Small intestine (tissue), 7 donors: ENCODE measurements at regions not wholly inside any gene's neighbourhood (a gene's known extent, or its start where the extent isn't known, plus 50 kb on each side); places are given as distances from the start of the nearest gene placed in this dataset.
"Not testable (repeated sequence)": the region's sequence is repeated elsewhere in the genome, so short reads cannot be mapped to it uniquely, and the experiment has no call there.

Experiments
- DNase-seq, 2 donors: peaks; one replicate each; pipeline versions ENCODE4 v3.0.0 to v3.0.0-alpha.2; 2013
- FAIRE-seq: peaks from 2 replicates; lab custom pipeline; 2012; peaks lifted over from hg19 to GRCh38; lab: Jason Lieb, UNC
- H3K27ac ChIP-seq, 3 donors: one replicate each; pipeline ENCODE4 v1.5.1; 2013; ENCODE audit warnings: low read length in 2 of 3, mild to moderate bottlenecking in 2 of 3, control low read depth in 1 of 3, inconsistent platforms in 1 of 3, low read depth in 1 of 3, moderate library complexity in 1 of 3
- H3K27me3 ChIP-seq, 3 donors: one replicate each; pipeline ENCODE4 v1.6.1; 2013; ENCODE audit warnings: low read length in 3 of 3, inconsistent platforms in 1 of 3; ENCODE audit not compliant: control insufficient read depth in 3 of 3, insufficient read depth in 3 of 3
- H3K36me3 ChIP-seq, 3 donors: one replicate each; pipeline ENCODE4 v1.6.1; 2013; ENCODE audit warnings: low read length in 3 of 3, inconsistent platforms in 1 of 3, low read depth in 1 of 3, mild to moderate bottlenecking in 1 of 3, moderate library complexity in 1 of 3; ENCODE audit not compliant: control insufficient read depth in 3 of 3, insufficient read depth in 2 of 3
- H3K4me1 ChIP-seq, 3 donors: one replicate each; pipeline ENCODE4 v1.6.1; 2013; ENCODE audit warnings: low read length in 2 of 3, inconsistent platforms in 1 of 3, low read depth in 1 of 3, mild to moderate bottlenecking in 1 of 3, moderate library complexity in 1 of 3; ENCODE audit not compliant: control insufficient read depth in 3 of 3, insufficient read depth in 2 of 3
- H3K4me3 ChIP-seq, 3 donors: one replicate each; pipeline ENCODE4 v1.5.1; 2013; ENCODE audit warnings: low read length in 3 of 3, control low read depth in 1 of 3, inconsistent platforms in 1 of 3, low read depth in 1 of 3, mild to moderate bottlenecking in 1 of 3, moderate library complexity in 1 of 3
- H3K9me3 ChIP-seq, 2 donors: one replicate each; pipeline ENCODE4 v1.6.1; 2013; ENCODE audit warnings: low read depth in 1 of 2, low read length in 1 of 2; ENCODE audit not compliant: control insufficient read depth in 2 of 2, insufficient read depth in 1 of 2
- WGBS, 3 donors: extraction: QIAGEN DNeasy Blood & Tissue Kit; methylation state at CpG; one replicate each; pipeline ENCODE4 v1.1.7; 2013; 5-methylcytosine and 5-hydroxymethylcytosine counted together
- donor health status: healthy with polysubstance abuse.
- donor health status: control.
- donor health status: control.
- donor health status: Bipolar disorder and iron deficiency.
- donor health status: healthy.

DNA sequence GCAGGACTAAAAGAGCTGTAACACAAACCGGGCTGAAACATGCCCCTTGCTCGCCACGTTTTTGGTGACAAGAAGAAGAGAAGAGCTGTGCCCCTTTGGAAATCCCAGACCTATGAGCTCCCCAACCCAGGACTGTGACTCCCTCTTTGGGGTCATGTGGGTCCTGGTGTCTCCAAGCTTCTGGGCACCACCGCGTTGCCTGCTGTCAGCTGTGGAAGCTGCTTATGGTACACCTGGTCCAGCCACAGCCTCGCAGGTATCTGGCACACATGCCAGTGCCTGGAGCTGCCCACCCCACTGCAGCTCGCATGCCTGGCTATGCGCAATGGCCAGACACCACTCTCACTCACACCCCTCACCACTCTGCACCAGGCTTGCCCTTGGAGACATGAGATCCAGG lies 171.8 kb downstream of the MATN1 start:
- H3K4me1 ChIP-seq, result no peaks in the 10 kb centered on the region
- FAIRE-seq (no peak), DNase-seq (no peak)
- H3K27me3 ChIP-seq, result no peaks in the 10 kb centered on the region
- H3K9me3 ChIP-seq, result no peaks in the 10 kb centered on the region
- H3K4me3 ChIP-seq, result no peak overlapping the region
- 71 to 87% (median 85%) methylated on average over 8 of the region's 8 CpGs for WGBS, 3 donors
- H3K27ac ChIP-seq, result no peak overlapping the region
- H3K36me3 ChIP-seq, result no peaks in the 10 kb centered on the region

DNA sequence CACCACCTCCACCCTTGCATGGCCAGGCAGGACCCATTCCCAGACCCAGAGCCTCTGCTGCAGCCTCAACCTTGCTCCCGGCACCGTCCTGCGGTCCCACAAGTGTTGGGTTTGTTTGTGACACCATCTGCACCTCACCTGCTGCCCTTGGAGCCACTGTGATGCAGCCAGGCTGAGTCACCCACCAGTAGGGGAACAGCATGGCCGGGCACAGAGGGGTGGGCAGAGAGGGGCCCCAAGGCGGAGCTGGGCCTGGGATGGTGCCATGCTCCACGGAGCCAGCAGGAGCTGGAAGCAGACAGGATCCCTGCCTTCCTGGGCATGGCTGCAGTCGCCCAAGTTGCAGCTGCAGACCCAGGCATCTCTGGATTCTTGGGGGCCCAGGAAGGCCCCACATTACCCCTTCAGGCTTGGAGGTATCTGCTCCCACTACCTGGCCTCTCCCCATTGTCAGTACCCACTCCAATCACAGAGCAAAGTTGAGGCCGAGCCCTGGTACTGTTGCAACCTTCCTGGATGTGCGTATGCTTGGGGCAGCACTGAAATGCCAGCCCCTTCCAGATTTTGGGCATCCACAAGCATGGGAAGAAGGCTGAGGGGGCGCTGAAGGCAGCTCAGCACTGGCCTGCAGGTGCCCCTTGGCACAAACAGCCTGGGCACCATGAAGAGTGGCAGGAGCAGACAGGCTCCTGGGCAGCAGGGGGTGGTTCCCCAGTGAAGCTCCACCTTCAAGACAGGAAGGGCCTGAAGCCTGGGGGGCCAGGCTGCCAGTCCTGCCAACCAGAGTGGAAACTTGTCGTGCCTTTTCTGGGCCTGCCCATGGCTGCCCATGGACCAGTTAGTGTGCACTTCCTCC lies 172.8 kb downstream of the MATN1 start:
- DNase-seq (no peak), FAIRE-seq (no peak)
- Histone ChIP-seq H3K27me3 (no peaks in the 10 kb centered on the region), H3K4me3 (no peak overlapping the region), H3K9me3 (no peaks in the 10 kb centered on the region), H3K36me3 (no peaks in the 10 kb centered on the region), H3K27ac (no peak overlapping the region), H3K4me1 (no peaks in the 10 kb centered on the region)
- WGBS, 3 donors, result 64 to 69% (median 64%) methylated on average over 10 to 11 of the region's 11 CpGs

DNA sequence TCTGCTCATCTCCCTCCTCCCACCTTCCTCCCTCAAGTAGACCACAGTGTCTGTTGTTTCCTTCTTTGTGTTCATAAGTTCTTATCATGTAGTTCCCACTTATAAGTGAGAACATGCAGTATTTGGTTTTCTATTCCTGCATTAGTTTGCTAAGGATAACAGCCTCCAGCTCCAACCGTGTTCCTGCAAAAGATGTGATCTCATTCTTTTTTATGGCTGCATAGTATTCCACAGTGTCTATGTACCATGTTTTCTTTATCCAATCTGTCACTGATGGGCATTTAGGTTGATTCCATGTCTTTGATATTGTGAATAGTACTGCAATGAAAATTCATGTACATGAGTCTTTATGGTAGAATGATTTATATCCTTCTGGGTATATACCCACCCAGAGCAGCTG lies 173.5 kb downstream of the MATN1 start:
- 78 to 90% (median 88%) methylated on average over 1 of the region's 1 CpG for WGBS, 3 donors
- FAIRE-seq, result not testable (repeated sequence)

DNA sequence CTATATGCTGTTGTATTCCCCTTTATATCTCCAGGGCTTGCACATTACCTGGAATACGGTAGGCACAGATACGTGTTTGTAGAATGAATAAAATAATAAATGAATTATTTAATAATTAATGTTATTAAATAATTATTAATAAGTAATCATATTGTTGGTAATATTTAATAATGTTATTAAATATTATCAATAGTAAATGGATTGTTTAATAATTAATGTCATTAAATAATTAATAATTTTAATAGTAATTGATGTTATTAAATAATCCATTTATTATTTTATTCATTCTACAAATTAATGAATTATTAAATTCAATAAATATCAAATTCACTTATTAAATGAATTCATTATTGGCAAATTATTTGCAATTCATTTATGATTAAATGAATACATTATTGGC lies 175.1 kb downstream of the MATN1 start:
- Histone ChIP-seq H3K36me3 (no peaks in the 10 kb centered on the region), H3K27ac (no peak overlapping the region), H3K4me1 (no peaks in the 10 kb centered on the region), H3K9me3 (no peaks in the 10 kb centered on the region), H3K4me3 (no peak overlapping the region), H3K27me3 (no peaks in the 10 kb centered on the region)
- DNase-seq (no peak), FAIRE-seq (peak; percentile 97)
- WGBS, 3 donors, result 69 to 89% (median 73%) methylated on average over 2 of the region's 2 CpGs

More for the DNA sequence above, 173.5 kb downstream of the MATN1 start:
- not testable (repeated sequence) for H3K36me3 ChIP-seq, H3K9me3 ChIP-seq, DNase-seq, H3K4me1 ChIP-seq, H3K4me3 ChIP-seq, H3K27me3 ChIP-seq, H3K27ac ChIP-seq

DNA sequence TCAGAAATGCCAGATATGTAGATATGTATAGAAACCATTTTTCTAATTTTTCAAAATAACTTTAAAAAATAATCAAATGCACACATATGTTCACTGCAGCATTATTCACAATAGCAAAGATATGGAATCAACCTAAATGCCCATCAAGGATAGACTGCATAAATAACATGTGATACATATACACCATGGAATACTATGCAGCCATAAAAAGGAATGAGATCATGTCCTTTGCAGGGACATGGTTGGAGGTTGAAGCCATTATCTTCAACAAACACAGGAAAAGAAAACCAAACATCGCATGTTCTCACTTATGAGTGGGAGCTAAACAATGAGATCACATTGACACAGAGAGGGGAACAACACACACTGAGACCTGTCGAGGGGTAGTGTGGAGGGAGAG lies 176.1 kb downstream of the MATN1 start:
- H3K36me3 ChIP-seq, H3K27ac ChIP-seq, FAIRE-seq, H3K9me3 ChIP-seq, H3K4me3 ChIP-seq, H3K27me3 ChIP-seq, H3K4me1 ChIP-seq, DNase-seq: not testable (repeated sequence)
- WGBS, 3 donors, result 38 to 71% (median 64%) methylated on average over 2 of the region's 2 CpGs

DNA sequence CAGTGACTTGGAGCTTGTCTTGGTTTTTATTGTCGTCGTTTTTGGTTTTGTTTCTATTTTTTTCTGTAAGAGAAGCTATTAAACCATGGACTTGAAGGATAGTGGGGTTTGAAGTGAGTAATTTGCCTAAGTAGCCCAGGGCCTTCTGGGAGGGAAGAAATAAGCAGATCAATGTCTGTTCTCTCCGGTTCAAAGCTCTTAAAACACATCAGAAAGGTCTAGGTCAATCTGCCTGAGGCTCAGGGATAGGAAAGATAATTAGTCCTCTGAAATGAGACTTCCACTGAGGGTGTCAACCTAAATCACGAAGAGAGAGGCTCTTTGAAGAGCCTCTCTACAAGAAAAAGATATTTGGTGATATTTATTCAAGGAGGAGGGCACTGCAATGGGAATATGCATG lies 178.0 kb downstream of the MATN1 start:
- DNase-seq, result no peak
- no peaks in the 10 kb centered on the region for H3K4me1 ChIP-seq
- no peak overlapping the region for H3K27ac ChIP-seq
- H3K4me3 ChIP-seq, result no peak overlapping the region
- WGBS, 3 donors, result 24 to 34% (median 29%) methylated on average over 4 of the region's 4 CpGs
- no peaks in the 10 kb centered on the region for H3K9me3 ChIP-seq
- H3K36me3 ChIP-seq, result no peaks in the 10 kb centered on the region
- no peaks in the 10 kb centered on the region for H3K27me3 ChIP-seq
- FAIRE-seq, result no peak

DNA sequence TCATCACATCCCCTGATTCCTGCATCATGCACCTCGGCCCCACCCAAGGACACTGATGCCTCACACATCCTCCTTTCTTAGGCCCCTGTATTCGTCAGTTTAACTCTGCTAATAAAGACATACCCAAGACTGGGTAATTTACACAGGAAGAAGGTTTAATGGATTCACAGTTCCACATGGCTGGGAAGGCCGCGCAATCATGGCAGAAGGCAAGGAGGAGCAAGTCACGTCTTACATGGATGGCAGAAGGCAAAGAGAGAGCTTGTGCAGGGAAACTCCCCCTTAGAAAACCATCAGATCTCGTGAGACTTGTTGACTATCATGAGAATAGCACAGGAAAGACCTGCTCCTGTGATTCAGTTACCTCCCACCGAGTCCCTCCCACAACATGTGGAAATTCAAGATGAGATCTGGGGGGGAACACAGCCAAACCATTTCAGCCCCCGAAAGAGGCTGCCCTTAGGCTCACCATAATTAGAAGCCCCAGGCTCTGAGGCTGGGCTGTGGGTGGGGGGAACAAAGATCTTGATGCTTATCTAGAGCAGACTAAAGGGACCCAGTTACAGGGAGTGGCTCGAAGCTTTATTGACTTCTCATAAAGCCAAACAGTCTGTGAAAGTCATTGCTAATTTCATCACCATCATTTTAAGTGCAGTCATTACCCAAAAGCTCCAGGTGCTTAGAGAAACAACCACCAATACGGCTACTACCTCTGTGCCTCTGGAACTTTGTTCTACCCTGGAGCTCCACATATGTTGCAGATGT lies 181.5 kb downstream of the MATN1 start:
- H3K9me3 ChIP-seq, result no peaks in the 10 kb centered on the region
- FAIRE-seq (no peak), DNase-seq (peak in 1 of 2 donors; percentile 5)
- no peaks in the 10 kb centered on the region for H3K36me3 ChIP-seq
- H3K4me1 ChIP-seq, result no peaks in the 10 kb centered on the region
- no peak overlapping the region for H3K27ac ChIP-seq
- no peaks in the 10 kb centered on the region for H3K27me3 ChIP-seq
- WGBS, 3 donors, result 62 to 72% (median 68%) methylated on average over 10 of the region's 10 CpGs
- no peak overlapping the region for H3K4me3 ChIP-seq

DNA sequence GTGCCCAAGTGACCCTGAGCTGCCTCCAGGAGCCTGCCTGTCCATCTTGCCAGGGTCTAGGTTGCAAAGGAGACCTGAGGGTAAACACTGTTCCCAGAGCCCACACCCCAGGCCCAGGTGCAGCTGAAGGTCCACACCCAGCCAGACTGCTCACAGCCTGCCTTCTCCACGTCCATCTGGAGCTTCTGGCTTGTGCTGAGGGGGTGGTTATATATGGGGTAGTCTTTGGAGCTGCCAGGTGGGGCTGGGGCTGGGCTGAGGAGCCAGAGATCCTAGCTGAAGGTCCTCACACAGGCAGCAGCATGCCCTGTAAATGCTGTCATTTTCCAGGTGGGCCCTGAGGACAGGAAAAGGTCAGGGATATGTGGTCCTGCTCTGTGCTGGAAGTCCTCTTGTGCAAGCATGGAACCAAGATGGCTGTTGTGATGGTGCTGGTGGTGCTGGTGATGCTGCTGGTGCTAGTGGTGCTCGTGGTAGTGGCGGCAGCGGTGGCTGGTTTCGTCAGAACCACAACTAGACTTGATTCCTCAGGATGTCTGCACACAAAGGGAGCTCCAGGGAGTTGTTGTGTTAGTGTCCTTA lies 182.7 kb downstream of the MATN1 start:
- no peak overlapping the region for H3K27ac ChIP-seq
- DNase-seq (no peak), FAIRE-seq (no peak)
- no peak overlapping the region for H3K4me3 ChIP-seq
- no peaks in the 10 kb centered on the region for H3K36me3 ChIP-seq
- no peaks in the 10 kb centered on the region for H3K4me1 ChIP-seq
- no peaks in the 10 kb centered on the region for H3K27me3 ChIP-seq
- no peaks in the 10 kb centered on the region for H3K9me3 ChIP-seq
- 44 to 58% (median 53%) methylated on average over 5 of the region's 5 CpGs for WGBS, 3 donors
